NT2/D1 (cell line): ENCODE measurements at regions not wholly inside any gene's neighbourhood (a gene's known extent, or its start where the extent isn't known, plus 50 kb on each side); places are given as distances from the start of the nearest gene placed in this dataset.
"Not testable (repeated sequence)": the region's sequence is repeated elsewhere in the genome, so short reads cannot be mapped to it uniquely, and the experiment has no call there.

Experiments used
- DNase-seq: peaks from one replicate; pipeline ENCODE4 v3.0.0-alpha.2; 2011; ENCODE audit warnings: low read depth, low spot score
- H3K27me3 ChIP-seq: 2 replicates; pipeline ENCODE4 v1.6.0; 2011; ENCODE audit warnings: mild to moderate bottlenecking; ENCODE audit not compliant: insufficient read length, insufficient read depth
- H3K36me3 ChIP-seq: 2 replicates; pipeline ENCODE4 v1.6.1; 2011; ENCODE audit warnings: mild to moderate bottlenecking, low read length, mixed read lengths; ENCODE audit not compliant: insufficient read depth, insufficient read length
- H3K4me1 ChIP-seq: 2 replicates; pipeline ENCODE4 v1.5.1; 2011; ENCODE audit not compliant: insufficient read depth, insufficient read length
- H3K4me3 ChIP-seq: 2 replicates; pipeline ENCODE4 v1.5.1; 2011; ENCODE audit warnings: low read depth; ENCODE audit not compliant: insufficient read length
- H3K9ac ChIP-seq: 2 replicates; pipeline ENCODE4 v1.6.0; 2011; ENCODE audit warnings: low read depth; ENCODE audit not compliant: insufficient read length
- H3K9me3 ChIP-seq: 2 replicates; pipeline ENCODE4 v1.5.1; 2011; ENCODE audit warnings: mild to moderate bottlenecking, low read length; ENCODE audit not compliant: insufficient read depth
- SUZ12 ChIP-seq: IDR thresholded peaks from 2 replicates; pipeline ENCODE4 v1.6.1; 2011; ENCODE audit not compliant: insufficient read length, insufficient read depth; ENCODE audit errors: extremely low read depth
- YY1 ChIP-seq: IDR thresholded peaks from 2 replicates; pipeline ENCODE4 v1.6.1; 2011; ENCODE audit not compliant: insufficient read length, insufficient read depth
- ZNF274 ChIP-seq: IDR thresholded peaks from 2 replicates; pipeline ENCODE4 v1.6.1; 2011; ENCODE audit warnings: mild to moderate bottlenecking, low read depth, low read length

GRCh38 chr9:7500521-7500920 is 299.1 kb downstream of the DMAC1 start:
- Histone ChIP-seq H3K9me3 (no peaks in the 10 kb centered on the region), H3K4me1 (no peaks in the 10 kb centered on the region), H3K36me3 (no peaks in the 10 kb centered on the region), H3K27me3 (no peaks in the 10 kb centered on the region), H3K4me3 (no peak overlapping the region), H3K9ac (no peak overlapping the region)
- TF ChIP-seq SUZ12 = no peak
- no peak for DNase-seq

DNA sequence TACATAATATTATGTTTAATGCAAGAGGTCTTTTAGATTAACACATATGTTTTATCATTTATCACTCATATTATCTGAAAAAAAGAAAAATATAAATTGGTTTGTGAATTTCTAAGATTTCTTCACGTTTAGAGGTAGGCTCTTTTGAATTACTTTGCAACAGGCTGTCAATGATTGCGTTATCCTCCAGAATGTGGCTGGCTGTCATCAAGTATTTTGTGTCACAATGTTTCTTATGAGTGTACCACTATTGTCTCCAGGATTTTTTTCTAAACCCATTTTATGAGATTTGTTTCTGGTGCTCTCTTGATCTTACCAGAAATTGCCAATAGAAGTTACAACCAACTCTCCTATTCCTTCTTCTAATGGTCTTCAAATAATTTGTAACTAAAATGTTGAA is 307.9 kb downstream of the DMAC1 start:
- DNase-seq = no peak
- Histone ChIP-seq H3K9me3 (no peaks in the 10 kb centered on the region), H3K27me3 (no peaks in the 10 kb centered on the region), H3K36me3 (no peaks in the 10 kb centered on the region), H3K9ac (no peak overlapping the region), H3K4me1 (no peaks in the 10 kb centered on the region), H3K4me3 (no peak overlapping the region)
- TF ChIP-seq ZNF274 = no peak
- TF ChIP-seq YY1 = no peak
- TF ChIP-seq SUZ12 = no peak

GRCh38 chr9:7490317-7491108 is 309.1 kb downstream of the DMAC1 start:
- H3K4me3 ChIP-seq = no peak overlapping the region
- no peak for DNase-seq
- H3K4me1 ChIP-seq = no peaks in the 10 kb centered on the region

DNA sequence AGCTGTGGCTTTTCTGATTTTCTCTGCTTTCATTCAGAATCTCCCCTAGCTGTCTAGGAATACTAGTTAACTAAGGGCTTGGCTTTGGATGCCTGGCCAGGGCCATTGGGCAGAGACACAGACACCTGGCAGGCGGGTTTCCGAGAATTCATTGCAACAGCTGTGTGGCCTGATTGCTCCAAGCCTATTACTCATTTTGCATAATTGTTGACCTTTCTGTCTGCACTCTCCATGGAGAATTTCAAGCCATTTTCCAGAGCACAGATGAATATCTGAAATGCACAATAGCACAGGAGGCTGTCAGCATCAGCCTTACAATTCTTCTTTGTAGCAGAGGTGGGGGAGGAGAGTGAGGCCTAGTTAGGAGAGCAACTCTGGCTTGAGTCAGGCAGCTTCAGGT is 310.5 kb downstream of the DMAC1 start:
- DNase-seq = no peak
- Histone ChIP-seq H3K27me3 (no peaks in the 10 kb centered on the region), H3K9me3 (no peaks in the 10 kb centered on the region), H3K4me3 (no peak overlapping the region), H3K9ac (no peak overlapping the region), H3K4me1 (no peaks in the 10 kb centered on the region), H3K36me3 (no peaks in the 10 kb centered on the region)
- TF ChIP-seq YY1 = no peak
- TF ChIP-seq SUZ12 = no peak
- no peak for TF ChIP-seq ZNF274

More at GRCh38 chr9:7490317-7491108, 309.1 kb downstream of the DMAC1 start:
- TF ChIP-seq SUZ12 = no peak
- TF ChIP-seq ZNF274 = no peak
- no peak for TF ChIP-seq YY1
- H3K27me3 ChIP-seq = no peaks in the 10 kb centered on the region
- no peaks in the 10 kb centered on the region for H3K9me3 ChIP-seq
- no peaks in the 10 kb centered on the region for H3K36me3 ChIP-seq
- H3K9ac ChIP-seq = no peak overlapping the region

- H3K27me3 ChIP-seq, H3K9ac ChIP-seq, H3K4me3 ChIP-seq, H3K36me3 ChIP-seq, H3K4me1 ChIP-seq, H3K9me3 ChIP-seq, DNase-seq: not testable (repeated sequence)
These were observed 315.6 kb downstream of the DMAC1 start for GRCh38 chr9:7484014-7484413.

- DNase-seq = no peak
- no peaks in the 10 kb centered on the region for H3K4me1 ChIP-seq
- no peaks in the 10 kb centered on the region for H3K36me3 ChIP-seq
- no peak overlapping the region for H3K9ac ChIP-seq
- TF ChIP-seq ZNF274 (no peak), SUZ12 (no peak), YY1 (no peak)
- no peaks in the 10 kb centered on the region for H3K27me3 ChIP-seq
- H3K9me3 ChIP-seq = no peaks in the 10 kb centered on the region
- no peak overlapping the region for H3K4me3 ChIP-seq
These were observed 318.0 kb downstream of the DMAC1 start for GRCh38 chr9:7481570-7481969.

DNA sequence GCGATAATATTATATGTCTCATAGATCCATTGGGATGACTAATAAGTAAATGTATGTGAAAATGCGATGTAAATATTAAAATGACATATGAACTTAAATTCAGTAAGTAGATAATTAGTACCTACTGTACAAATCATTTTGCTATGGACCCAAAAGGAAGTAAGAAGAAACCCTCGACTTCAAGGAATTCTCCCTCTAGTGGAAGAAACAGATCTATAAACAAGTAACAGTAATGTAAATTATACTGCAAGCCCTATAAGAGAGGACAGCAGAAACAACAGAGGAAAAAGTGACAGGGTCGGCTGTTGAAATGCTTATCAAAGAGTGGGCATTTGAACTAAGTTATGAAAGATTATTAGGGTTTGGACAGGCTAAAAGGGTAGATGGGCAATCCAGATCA is 320.3 kb downstream of the DMAC1 start:
- no peaks in the 10 kb centered on the region for H3K36me3 ChIP-seq
- no peak overlapping the region for H3K9ac ChIP-seq
- no peak for DNase-seq
- no peaks in the 10 kb centered on the region for H3K9me3 ChIP-seq
- TF ChIP-seq SUZ12 = no peak
- TF ChIP-seq ZNF274 = no peak
- no peak for TF ChIP-seq YY1
- no peak overlapping the region for H3K4me3 ChIP-seq
- H3K27me3 ChIP-seq = no peaks in the 10 kb centered on the region
- H3K4me1 ChIP-seq = no peaks in the 10 kb centered on the region
